GM13977 (cell line): ENCODE measurements at regions not wholly inside any gene's neighbourhood (a gene's known extent, or its start where the extent isn't known, plus 50 kb on each side); places are given as distances from the start of the nearest gene placed in this dataset.
"Not testable (repeated sequence)": the region's sequence is repeated elsewhere in the genome, so short reads cannot be mapped to it uniquely, and the experiment has no call there.

Source experiments
- DNase-seq: peaks from one replicate; pipeline ENCODE4 v3.0.0; 2012; ENCODE audit warnings: low spot score
- CTCF ChIP-seq: IDR thresholded peaks from 2 replicates; pipeline ENCODE4 v1.5.1; 2012; ENCODE audit warnings: mild to moderate bottlenecking, control low read depth; ENCODE audit not compliant: insufficient read depth; ENCODE audit errors: extremely low read depth, missing control alignments
- in situ Hi-C: fragments of 300-500 bp; cut with MboI; formaldehyde crosslinking; loops from one replicate; pipeline ENCODE4 v1.12.0; 2022; ENCODE audit warnings: low sequenced_read_pairs, low pct_unique_long_range_greater_than_20kb, mixed read lengths, inconsistent platforms; ENCODE audit not compliant: unreplicated experiment

GRCh38 chr1:61028136-61028535 lies 54.2 kb upstream of the NFIA start:
- DNase-seq = no peak
- in situ Hi-C loops = no loop called here
- no peak for TF ChIP-seq CTCF

- DNase-seq, in situ Hi-C loops: not testable (repeated sequence)
Measured at GRCh38 chr1:61018068-61018467, 64.3 kb upstream of the NFIA start.

GRCh38 chr1:61017651-61018050 lies 64.7 kb upstream of the NFIA start:
- TF ChIP-seq CTCF = no peak
- in situ Hi-C loops = no loop called here
- DNase-seq = no peak

- DNase-seq = no peak
- in situ Hi-C loops = no loop called here
- TF ChIP-seq CTCF = no peak
Measured at GRCh38 chr1:61013946-61014667, 68.3 kb upstream of the NFIA start.

- TF ChIP-seq CTCF = no peak
- DNase-seq = no peak
- in situ Hi-C loops = no loop called here
Measured at GRCh38 chr1:61013189-61013945, 69.0 kb upstream of the NFIA start.

GRCh38 chr1:61012341-61012761 lies 70.0 kb upstream of the NFIA start:
- TF ChIP-seq CTCF = no peak
- no peak for DNase-seq
- in situ Hi-C loops = no loop called here

- DNase-seq = no peak
- no peak for TF ChIP-seq CTCF
- in situ Hi-C loops = no loop called here
Measured at GRCh38 chr1:61011561-61012263, 70.6 kb upstream of the NFIA start.
